Calu3 (cell line): ENCODE measurements at regions not wholly inside any gene's neighbourhood (a gene's known extent, or its start where the extent isn't known, plus 50 kb on each side); places are given as distances from the start of the nearest gene placed in this dataset.

Experiments used
- BruUV-seq: library from RNA; stranded (reverse); fragments of 400-500 nt; replicated peaks from 2 replicates; lab custom pipeline; 2021; lab: Mats Ljungman, UMichigan
- CTCF ChIA-PET: fragments of 300-600 bp; sonication (Branson Sonifier 250); formaldehyde crosslinking; loops from one replicate; lab custom pipeline; 2022; ENCODE audit warnings: antibody characterized with exemption; lab: Charles Lee
- DNase-seq: peaks from one replicate; pipeline ENCODE4 v3.0.0; 2022
- H3K27ac Mint-ChIP-seq: one replicate; pipeline ENCODE4 v1.8.0; 2022; ENCODE audit warnings: mixed read lengths; ENCODE audit not compliant: unreplicated experiment
- H3K27me3 Mint-ChIP-seq: one replicate; pipeline ENCODE4 v1.8.0; 2022; ENCODE audit warnings: mixed read lengths; ENCODE audit not compliant: unreplicated experiment
- H3K36me3 Mint-ChIP-seq: one replicate; pipeline ENCODE4 v1.8.0; 2022; ENCODE audit warnings: mild to moderate bottlenecking, moderate library complexity, mixed read lengths; ENCODE audit not compliant: insufficient read depth, unreplicated experiment
- H3K4me1 Mint-ChIP-seq: one replicate; pipeline ENCODE4 v1.8.0; 2022; ENCODE audit warnings: mild to moderate bottlenecking, low read depth, mixed read lengths; ENCODE audit not compliant: unreplicated experiment
- H3K4me3 Mint-ChIP-seq: one replicate; pipeline ENCODE4 v1.8.0; 2022; ENCODE audit warnings: mild to moderate bottlenecking, low read depth, moderate library complexity, mixed read lengths; ENCODE audit not compliant: unreplicated experiment
- H3K9me3 Mint-ChIP-seq: one replicate; pipeline ENCODE4 v1.8.0; 2022; ENCODE audit warnings: low read depth, mixed read lengths; ENCODE audit not compliant: unreplicated experiment
- intact Hi-C: fragments of 100-400 bp; cut with micrococcal nuclease; formaldehyde crosslinking; loops from one replicate; pipeline ENCODE4 v1.10.0; 2022; ENCODE audit not compliant: unreplicated experiment
- TF ChIP-seq, protein P1 (sequence below): fragments of 200-600 bp; IDR thresholded peaks from one replicate; pipeline ENCODE4 v1.8.0; 2022; ENCODE audit warnings: antibody characterized with exemption; ENCODE audit not compliant: unreplicated experiment

- TF ChIP-seq, protein P1, sequence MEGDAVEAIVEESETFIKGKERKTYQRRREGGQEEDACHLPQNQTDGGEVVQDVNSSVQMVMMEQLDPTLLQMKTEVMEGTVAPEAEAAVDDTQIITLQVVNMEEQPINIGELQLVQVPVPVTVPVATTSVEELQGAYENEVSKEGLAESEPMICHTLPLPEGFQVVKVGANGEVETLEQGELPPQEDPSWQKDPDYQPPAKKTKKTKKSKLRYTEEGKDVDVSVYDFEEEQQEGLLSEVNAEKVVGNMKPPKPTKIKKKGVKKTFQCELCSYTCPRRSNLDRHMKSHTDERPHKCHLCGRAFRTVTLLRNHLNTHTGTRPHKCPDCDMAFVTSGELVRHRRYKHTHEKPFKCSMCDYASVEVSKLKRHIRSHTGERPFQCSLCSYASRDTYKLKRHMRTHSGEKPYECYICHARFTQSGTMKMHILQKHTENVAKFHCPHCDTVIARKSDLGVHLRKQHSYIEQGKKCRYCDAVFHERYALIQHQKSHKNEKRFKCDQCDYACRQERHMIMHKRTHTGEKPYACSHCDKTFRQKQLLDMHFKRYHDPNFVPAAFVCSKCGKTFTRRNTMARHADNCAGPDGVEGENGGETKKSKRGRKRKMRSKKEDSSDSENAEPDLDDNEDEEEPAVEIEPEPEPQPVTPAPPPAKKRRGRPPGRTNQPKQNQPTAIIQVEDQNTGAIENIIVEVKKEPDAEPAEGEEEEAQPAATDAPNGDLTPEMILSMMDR, result no peak
- Mint-ChIP-seq H3K27me3 (no peaks in the 10 kb centered on the region), H3K27ac (no peak overlapping the region), H3K4me1 (no peaks in the 10 kb centered on the region), H3K4me3 (no peak overlapping the region), H3K36me3 (no peaks in the 10 kb centered on the region), H3K9me3 (no peaks in the 10 kb centered on the region)
- CTCF ChIA-PET, result no interaction called here
- no TSS peak for BruUV-seq
- DNase-seq, result no peak
- intact Hi-C loops, result no loop called here
These were observed 661.7 kb upstream of the CITED2 start for GRCh38 chr6:140036196-140036595.

GRCh38 chr6:140032189-140032588 lies 657.7 kb upstream of the CITED2 start:
- TF ChIP-seq, protein P1, result no peak
- Mint-ChIP-seq H3K27ac (no peak overlapping the region), H3K4me1 (no peaks in the 10 kb centered on the region), H3K9me3 (no peaks in the 10 kb centered on the region), H3K27me3 (no peaks in the 10 kb centered on the region), H3K4me3 (no peak overlapping the region), H3K36me3 (no peaks in the 10 kb centered on the region)
- no peak for DNase-seq
- no TSS peak for BruUV-seq
- intact Hi-C loops, result no loop called here
- CTCF ChIA-PET, result no interaction called here

DNA sequence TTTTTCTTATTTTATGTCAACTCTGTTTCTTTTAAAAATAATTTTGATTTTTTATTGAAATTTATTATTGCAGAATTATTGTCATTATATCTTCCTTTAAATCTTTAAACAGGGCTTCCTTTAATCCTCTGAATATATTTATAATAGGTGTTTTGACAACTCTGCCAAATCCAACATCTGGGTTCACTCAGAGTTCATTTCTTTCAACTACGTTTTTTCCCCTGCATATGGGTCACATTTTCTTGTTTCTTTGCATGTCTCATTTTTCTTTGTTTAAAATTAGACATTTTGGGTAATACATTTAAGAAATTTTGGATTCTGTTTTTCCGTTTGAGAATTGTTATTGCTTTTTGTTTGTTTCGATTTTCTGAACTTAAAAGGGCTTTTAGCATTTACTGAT lies 655.1 kb upstream of the CITED2 start:
- no peaks in the 10 kb centered on the region for H3K9me3 Mint-ChIP-seq
- no peaks in the 10 kb centered on the region for H3K27me3 Mint-ChIP-seq
- H3K36me3 Mint-ChIP-seq, result no peaks in the 10 kb centered on the region
- CTCF ChIA-PET, result no interaction called here
- no TSS peak for BruUV-seq
- H3K27ac Mint-ChIP-seq, result no peak overlapping the region
- DNase-seq, result no peak
- TF ChIP-seq, protein P1, result no peak
- no peaks in the 10 kb centered on the region for H3K4me1 Mint-ChIP-seq
- no peak overlapping the region for H3K4me3 Mint-ChIP-seq
- intact Hi-C loops, result no loop called here

DNA sequence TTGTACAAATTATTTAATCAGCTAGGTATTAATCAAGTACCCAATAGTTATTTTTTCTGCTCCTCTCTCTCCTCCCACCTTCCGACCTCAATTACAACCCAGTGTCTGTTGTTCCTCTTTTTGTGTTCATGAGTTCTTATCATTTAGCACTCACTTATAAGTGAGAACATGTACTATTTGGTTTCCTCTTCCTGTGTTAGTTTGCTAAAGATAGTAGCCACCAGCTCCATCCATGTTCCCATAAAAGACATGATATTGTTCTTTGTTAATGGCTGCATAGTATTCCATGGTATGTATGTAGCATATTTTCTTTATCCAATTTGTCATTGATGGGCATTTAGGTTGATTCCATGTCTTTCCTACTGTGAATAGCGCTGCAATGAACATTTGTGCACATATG lies 652.8 kb upstream of the CITED2 start:
- CTCF ChIA-PET, result no interaction called here
- no TSS peak for BruUV-seq
- H3K4me1 Mint-ChIP-seq, result no peaks in the 10 kb centered on the region
- H3K9me3 Mint-ChIP-seq, result no peaks in the 10 kb centered on the region
- TF ChIP-seq, protein P1, result no peak
- no peaks in the 10 kb centered on the region for H3K36me3 Mint-ChIP-seq
- no peak for DNase-seq
- no peaks in the 10 kb centered on the region for H3K27me3 Mint-ChIP-seq
- H3K4me3 Mint-ChIP-seq, result no peak overlapping the region
- intact Hi-C loops, result no loop called here
- H3K27ac Mint-ChIP-seq, result no peak overlapping the region
